ENCODE measurements at regions not wholly inside any gene's neighbourhood (a gene's known extent, or its start where the extent isn't known, plus 50 kb on each side); places are given as distances from the start of the nearest gene placed in this dataset.

DNA sequence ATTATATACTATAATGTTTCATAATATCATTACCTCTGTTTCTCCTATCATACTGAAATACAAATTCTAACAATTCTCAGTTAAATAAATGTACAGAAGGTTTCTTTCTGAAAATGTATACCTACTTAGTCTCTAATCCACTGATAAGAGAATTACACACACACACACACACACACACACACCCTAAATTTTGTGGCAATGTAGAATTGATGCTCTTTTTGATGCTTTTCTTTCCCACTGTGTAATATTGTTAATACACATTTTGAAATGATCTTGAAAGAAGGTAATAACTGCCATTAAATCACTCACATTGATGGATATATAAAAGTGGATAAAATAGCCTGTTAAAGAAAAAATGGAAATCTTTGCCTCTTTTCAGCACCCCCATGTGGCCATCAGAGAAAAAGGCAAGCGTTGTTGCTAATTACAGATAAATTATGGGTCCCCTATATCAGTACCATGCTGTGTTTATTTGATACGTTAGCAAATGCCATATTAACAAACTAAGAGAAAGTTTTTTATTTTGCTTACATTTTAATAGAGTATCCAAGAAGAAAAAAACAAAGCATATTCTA, 76.6 kb upstream of the VGLL2 start:
- TF ChIP-seq EZH2 (IDR thresholded peaks at IDR 0.05; ENCODE audit: insufficient read depth, poor library complexity, severe bottlenecking) (no peak), EZH2phosphoT487 (IDR thresholded peaks at IDR 0.05; ENCODE audit: insufficient read depth, low read depth) (no peak)
